OCI-LY7 (cell line): ENCODE measurements at regions not wholly inside any gene's neighbourhood (a gene's known extent, or its start where the extent isn't known, plus 50 kb on each side); places are given as distances from the start of the nearest gene placed in this dataset.

Experiments
- EZH2phosphoT487 ChIP-seq: fragments of 200-600 bp; sonication (generic); IDR thresholded peaks from 2 replicates; pipeline ENCODE4 v1.6.1; 2018; ENCODE audit warnings: low read depth, borderline replicate concordance, mild to moderate bottlenecking, mixed run types, antibody characterized with exemption, low read length, moderate library complexity, mixed read lengths
- TF ChIP-seq, protein P1 (sequence below): fragments of 200-600 bp; sonication (generic); conservative IDR thresholded peaks from 2 replicates; pipeline ENCODE4 v1.5.1; 2014; ENCODE audit warnings: mild to moderate bottlenecking, antibody characterized with exemption, low read length, moderate library complexity, mixed read lengths

- TF ChIP-seq, protein P1, sequence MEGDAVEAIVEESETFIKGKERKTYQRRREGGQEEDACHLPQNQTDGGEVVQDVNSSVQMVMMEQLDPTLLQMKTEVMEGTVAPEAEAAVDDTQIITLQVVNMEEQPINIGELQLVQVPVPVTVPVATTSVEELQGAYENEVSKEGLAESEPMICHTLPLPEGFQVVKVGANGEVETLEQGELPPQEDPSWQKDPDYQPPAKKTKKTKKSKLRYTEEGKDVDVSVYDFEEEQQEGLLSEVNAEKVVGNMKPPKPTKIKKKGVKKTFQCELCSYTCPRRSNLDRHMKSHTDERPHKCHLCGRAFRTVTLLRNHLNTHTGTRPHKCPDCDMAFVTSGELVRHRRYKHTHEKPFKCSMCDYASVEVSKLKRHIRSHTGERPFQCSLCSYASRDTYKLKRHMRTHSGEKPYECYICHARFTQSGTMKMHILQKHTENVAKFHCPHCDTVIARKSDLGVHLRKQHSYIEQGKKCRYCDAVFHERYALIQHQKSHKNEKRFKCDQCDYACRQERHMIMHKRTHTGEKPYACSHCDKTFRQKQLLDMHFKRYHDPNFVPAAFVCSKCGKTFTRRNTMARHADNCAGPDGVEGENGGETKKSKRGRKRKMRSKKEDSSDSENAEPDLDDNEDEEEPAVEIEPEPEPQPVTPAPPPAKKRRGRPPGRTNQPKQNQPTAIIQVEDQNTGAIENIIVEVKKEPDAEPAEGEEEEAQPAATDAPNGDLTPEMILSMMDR, result no peak
- TF ChIP-seq EZH2phosphoT487, result no peak
Observed at GRCh38 chr11:115657586-115657985, 153.4 kb upstream of the CADM1 start.
